GM23248 (cell line): ENCODE measurements at regions not wholly inside any gene's neighbourhood (a gene's known extent, or its start where the extent isn't known, plus 50 kb on each side); places are given as distances from the start of the nearest gene placed in this dataset. TPM values are rescaled to one million over a fixed set of nuclear protein-coding genes. Genes with fewer than 3 reads are reported as not detected.

Experiments used
- DNase-seq: peaks from one replicate; pipeline ENCODE4 v3.0.0-alpha.2; 2015
- H2AFZ ChIP-seq: fragments of 200-600 bp; sonication (generic); 2 replicates; pipeline ENCODE4 v1.6.1; 2016; ENCODE audit warnings: antibody characterized with exemption
- H3F3A ChIP-seq: fragments of 200-600 bp; sonication (generic); 2 replicates; pipeline ENCODE4 v1.6.1; 2016; ENCODE audit warnings: mild to moderate bottlenecking, antibody characterized with exemption, mixed run types; ENCODE audit not compliant: insufficient read depth
- H3K27ac ChIP-seq: fragments of 200-600 bp; sonication (generic); 2 replicates; pipeline ENCODE4 v1.5.1; 2016; ENCODE audit warnings: mild to moderate bottlenecking
- H3K27me3 ChIP-seq: fragments of 200-600 bp; sonication (generic); replicated peaks from 2 replicates; pipeline ENCODE4 v1.6.1; 2016; ENCODE audit warnings: mild to moderate bottlenecking; ENCODE audit not compliant: insufficient read depth
- H3K36me3 ChIP-seq: fragments of 200-600 bp; sonication (generic); 2 replicates; pipeline ENCODE4 v1.6.1; 2016; ENCODE audit warnings: low read depth, mild to moderate bottlenecking
- H3K4me1 ChIP-seq: fragments of 200-600 bp; sonication (generic); 2 replicates; pipeline ENCODE4 v1.6.1; 2016; ENCODE audit warnings: mild to moderate bottlenecking; ENCODE audit not compliant: insufficient read depth
- H3K4me2 ChIP-seq: fragments of 200-600 bp; sonication (generic); one replicate; pipeline ENCODE4 v1.6.1; 2016; ENCODE audit warnings: mild to moderate bottlenecking; ENCODE audit not compliant: unreplicated experiment
- H3K4me3 ChIP-seq: fragments of 200-600 bp; sonication (generic); 2 replicates; pipeline ENCODE4 v1.5.1; 2016; ENCODE audit warnings: mild to moderate bottlenecking
- H3K79me2 ChIP-seq: fragments of 200-600 bp; sonication (generic); 2 replicates; pipeline ENCODE4 v1.6.1; 2016; ENCODE audit warnings: mild to moderate bottlenecking; ENCODE audit not compliant: insufficient read depth
- H3K9ac ChIP-seq: fragments of 200-600 bp; sonication (generic); 2 replicates; pipeline ENCODE4 v1.6.1; 2016; ENCODE audit warnings: mild to moderate bottlenecking
- H3K9me2 ChIP-seq: fragments of 200-600 bp; sonication (generic); 2 replicates; pipeline ENCODE4 v1.6.1; 2016; ENCODE audit warnings: mixed run types, mild to moderate bottlenecking, moderate library complexity; ENCODE audit not compliant: insufficient read depth
- H3K9me3 ChIP-seq: fragments of 200-600 bp; sonication (generic); one replicate; pipeline ENCODE4 v1.6.1; 2017; ENCODE audit warnings: low read depth
- H4K20me1 ChIP-seq: fragments of 200-600 bp; sonication (generic); 2 replicates; pipeline ENCODE4 v1.6.0; 2016; ENCODE audit not compliant: insufficient read depth
- EZH2 ChIP-seq: fragments of 200-600 bp; sonication (generic); IDR thresholded peaks from 2 replicates; pipeline ENCODE4 v1.6.1; 2018; ENCODE audit warnings: antibody characterized with exemption, mild to moderate bottlenecking; ENCODE audit not compliant: insufficient read depth, poor library complexity, severe bottlenecking
- EZH2phosphoT487 ChIP-seq: fragments of 200-600 bp; sonication (generic); IDR thresholded peaks from 2 replicates; pipeline ENCODE4 v1.6.1; 2018; ENCODE audit warnings: antibody characterized with exemption, moderate library complexity, mild to moderate bottlenecking, low read depth; ENCODE audit not compliant: insufficient read depth
- WGBS, 2 experiments: methylation state at CpG; one replicate each; pipeline ENCODE4 v1.1.6; 2015 to 2017; ENCODE audit warnings: low lambda C conversion rate in 2 of 2, low coverage in 1 of 2; ENCODE audit errors: missing lambda C conversion rate in 2 of 2; 5-methylcytosine and 5-hydroxymethylcytosine counted together
- in situ Hi-C: fragments of 300-500 bp; cut with MboI; formaldehyde crosslinking; loops from 2 replicates; pipeline ENCODE4 v1.15.0; 2020
- small RNA-seq: library from RNA; depleted of rRNA; stranded (forward); fragments of <200 nt; gene quantifications from one replicate; pipeline ENCODE3, GENCODE V24; 2014; ENCODE audit warnings: low read depth, low replicate concordance

DNA sequence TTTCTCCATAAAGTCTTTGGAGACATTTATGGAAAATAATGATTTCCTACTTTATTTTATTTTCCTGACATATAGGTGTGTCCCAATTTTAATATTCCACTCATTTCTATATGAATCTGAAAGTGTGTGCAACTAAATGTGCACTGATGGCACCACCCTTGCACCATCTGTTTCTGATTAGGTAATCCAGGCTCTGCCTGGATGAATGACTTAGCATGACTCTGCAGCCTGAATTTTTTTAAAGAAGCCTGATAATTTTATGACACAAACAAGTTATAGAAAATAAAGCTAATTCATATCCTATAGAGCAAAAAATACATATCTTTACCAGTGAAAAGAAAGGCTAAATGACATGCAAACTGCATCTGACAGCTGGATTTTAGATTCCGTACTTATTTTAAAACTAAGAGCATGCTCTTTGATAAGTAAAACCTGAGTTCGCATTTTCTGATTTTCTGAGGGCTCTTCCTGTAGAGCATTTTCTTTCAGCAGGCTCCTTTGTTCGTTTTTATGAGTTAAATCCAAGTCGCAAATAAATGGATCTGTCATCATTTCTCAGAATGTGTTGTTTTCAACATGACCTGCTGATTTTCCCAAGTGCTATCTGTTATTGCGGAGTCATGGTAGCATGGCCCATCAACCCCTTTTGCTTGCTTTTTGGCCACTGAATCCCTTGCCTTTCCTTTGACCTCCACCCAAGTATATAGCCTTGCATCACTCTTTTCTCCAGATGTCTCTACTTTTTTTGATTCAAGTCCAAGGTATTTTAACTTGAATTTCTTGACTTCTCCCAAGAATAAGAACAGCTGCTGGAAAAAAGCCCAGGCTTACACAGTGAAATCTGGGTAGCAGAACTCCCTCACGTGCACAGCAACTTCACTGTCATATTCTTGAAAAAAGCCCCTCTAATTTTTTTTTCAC lies 52.8 kb upstream of the LYPLAL1 start:
- H3K9me2 ChIP-seq: no peaks in the 10 kb centered on the region
- H3K36me3 ChIP-seq: no peaks in the 10 kb centered on the region
- H3K4me1 ChIP-seq: peaks cover 25% of the 10 kb centered on the region
- H3K9me3 ChIP-seq: no peaks in the 10 kb centered on the region
- no peaks in the 10 kb centered on the region for H3K27me3 ChIP-seq
- in situ Hi-C loops: no loop called here
- H3F3A ChIP-seq: peaks cover 21% of the 10 kb centered on the region
- H3K27ac ChIP-seq: peak overlapping the region; percentile 94
- H4K20me1 ChIP-seq: no peaks in the 10 kb centered on the region
- DNase-seq: peak; percentile 93
- no peak for TF ChIP-seq EZH2phosphoT487
- no peak for TF ChIP-seq EZH2
- peak overlapping the region; percentile 74 for H3K4me2 ChIP-seq
- H3K4me3 ChIP-seq: peak overlapping the region; percentile 54
- peak overlapping the region; percentile 24 for H2AFZ ChIP-seq
- WGBS, 2 experiments: 2 to 4% methylated on average over 6 of the region's 6 CpGs
- H3K79me2 ChIP-seq: no peaks in the 10 kb centered on the region
- peak overlapping the region; percentile 81 for H3K9ac ChIP-seq

DNA sequence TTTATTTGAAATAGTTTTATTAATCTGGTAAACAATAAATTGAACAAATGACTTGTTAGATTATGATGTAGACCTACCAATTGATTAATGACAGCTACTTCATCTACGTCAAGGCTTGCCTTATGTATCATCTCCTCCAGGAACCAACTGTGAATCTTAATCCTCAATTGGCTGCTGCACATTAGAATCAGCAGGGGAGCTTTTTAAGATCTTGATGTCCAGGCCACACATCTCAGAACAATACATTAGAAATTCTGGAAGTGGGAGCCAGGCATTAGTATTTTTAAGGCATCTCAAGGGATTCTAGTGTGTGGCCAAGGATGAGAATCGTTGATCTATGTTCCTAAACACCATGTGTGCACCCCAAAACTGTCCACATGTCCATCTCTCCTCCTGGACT lies 52.0 kb upstream of the LYPLAL1 start:
- Histone ChIP-seq H3K9me2 (no peaks in the 10 kb centered on the region), H3K4me2 (peak overlapping the region; percentile 74), H3K27ac (peak overlapping the region; percentile 94), H3K9me3 (no peaks in the 10 kb centered on the region), H3K79me2 (no peaks in the 10 kb centered on the region), H3K4me1 (peaks cover 31% of the 10 kb centered on the region), H3K27me3 (no peaks in the 10 kb centered on the region), H3F3A (peaks cover 21% of the 10 kb centered on the region), H3K36me3 (no peaks in the 10 kb centered on the region), H4K20me1 (no peaks in the 10 kb centered on the region), H3K4me3 (peak overlapping the region; percentile 54; the same call in 1 of the 2 replicates), H2AFZ (no peak overlapping the region), H3K9ac (peak overlapping the region; percentile 81)
- TF ChIP-seq EZH2 (no peak), EZH2phosphoT487 (no peak)
- WGBS, 2 experiments: 42 to 62% methylated on average over 2 of the region's 2 CpGs
- in situ Hi-C loops: no loop called here
- DNase-seq: peak; percentile 20

DNA sequence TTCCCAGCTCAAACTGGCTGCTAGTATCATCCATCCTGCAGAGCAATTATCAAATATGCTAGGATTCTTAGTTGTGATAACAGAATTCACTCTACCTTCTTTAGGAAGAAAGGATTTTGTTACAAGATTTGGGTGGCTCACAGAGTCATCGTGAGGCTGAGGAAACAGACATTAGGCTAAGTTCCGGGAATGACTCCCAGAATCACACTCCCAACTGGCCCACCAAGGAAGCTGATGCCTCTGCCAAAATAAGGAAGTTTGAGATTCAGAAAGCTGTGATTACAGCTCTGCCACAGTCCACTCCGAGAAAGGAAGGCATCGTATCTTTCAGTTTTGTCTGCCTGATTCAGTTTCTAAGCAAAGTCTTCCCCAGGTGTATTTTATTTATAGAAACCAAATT lies 50.6 kb upstream of the LYPLAL1 start:
- H3K79me2 ChIP-seq: no peaks in the 10 kb centered on the region
- H3K9ac ChIP-seq: peak overlapping the region; percentile 8; the same call in 1 of the 2 replicates
- H3K4me2 ChIP-seq: peak overlapping the region; percentile 35
- peak; percentile 35 for DNase-seq
- H3K4me1 ChIP-seq: peaks cover 32% of the 10 kb centered on the region
- H2AFZ ChIP-seq: peak overlapping the region; percentile 51; the same call in 1 of the 2 replicates
- H3K9me2 ChIP-seq: no peaks in the 10 kb centered on the region
- TF ChIP-seq EZH2phosphoT487 (no peak), EZH2 (no peak)
- no peaks in the 10 kb centered on the region for H3K27me3 ChIP-seq
- 22% methylated on average over 4 of the region's 4 CpGs for WGBS, 2 experiments
- H3K27ac ChIP-seq: no peak overlapping the region
- H3K9me3 ChIP-seq: no peaks in the 10 kb centered on the region
- H3F3A ChIP-seq: peaks cover 21% of the 10 kb centered on the region
- H4K20me1 ChIP-seq: no peaks in the 10 kb centered on the region
- in situ Hi-C loops: no loop called here
- no peaks in the 10 kb centered on the region for H3K36me3 ChIP-seq
- no peak overlapping the region for H3K4me3 ChIP-seq

Small RNAs in the stretch of these regions (small RNA-seq; reads per million reads assigned to genes)
- not detected for gene RF00012
